Keratinocyte (primary cell): ENCODE measurements at regions not wholly inside any gene's neighbourhood (a gene's known extent, or its start where the extent isn't known, plus 50 kb on each side); places are given as distances from the start of the nearest gene placed in this dataset.

Experiments used
- EZH2 ChIP-seq: IDR thresholded peaks from one replicate; pipeline ENCODE4 v1.6.1; 2012; ENCODE audit warnings: inconsistent platforms, mild to moderate bottlenecking, low read length, moderate library complexity
- TF ChIP-seq, protein P1 (sequence below), 3 experiments: IDR thresholded peaks in 1 of 3; conservative IDR thresholded peaks in 1 of 3; optimal IDR thresholded peaks in 1 of 3; 2 replicates in 2 of 3; 3 replicates in 1 of 3; pipeline versions ENCODE3 to v1.5.1; 2011; ENCODE audit warnings: low read length in 3 of 3, mild to moderate bottlenecking in 3 of 3, moderate library complexity in 2 of 3, control low read depth in 1 of 3, inconsistent platforms in 1 of 3; ENCODE audit not compliant: insufficient read depth in 2 of 3; ENCODE audit errors: extremely low read depth in 1 of 3

DNA sequence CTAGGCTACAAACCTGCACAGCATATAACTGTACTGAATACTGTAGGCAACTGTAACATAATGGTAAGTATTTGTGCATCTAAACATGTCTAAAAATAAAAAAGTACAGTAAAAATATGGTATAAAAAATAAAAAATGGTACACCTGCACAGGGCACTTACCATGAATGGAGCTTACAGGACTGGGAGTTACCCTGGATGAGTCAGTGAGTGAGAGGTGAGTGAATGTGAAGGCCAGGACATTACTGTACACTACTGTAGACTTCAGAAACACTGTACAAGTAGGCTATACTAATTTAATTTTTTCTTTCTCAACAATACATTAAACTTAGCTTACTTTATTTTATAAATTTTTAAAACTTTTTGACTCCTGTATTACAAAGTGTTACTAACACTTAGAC, 265.3 kb downstream of the KLF13 start:
- TF ChIP-seq, protein P1, sequence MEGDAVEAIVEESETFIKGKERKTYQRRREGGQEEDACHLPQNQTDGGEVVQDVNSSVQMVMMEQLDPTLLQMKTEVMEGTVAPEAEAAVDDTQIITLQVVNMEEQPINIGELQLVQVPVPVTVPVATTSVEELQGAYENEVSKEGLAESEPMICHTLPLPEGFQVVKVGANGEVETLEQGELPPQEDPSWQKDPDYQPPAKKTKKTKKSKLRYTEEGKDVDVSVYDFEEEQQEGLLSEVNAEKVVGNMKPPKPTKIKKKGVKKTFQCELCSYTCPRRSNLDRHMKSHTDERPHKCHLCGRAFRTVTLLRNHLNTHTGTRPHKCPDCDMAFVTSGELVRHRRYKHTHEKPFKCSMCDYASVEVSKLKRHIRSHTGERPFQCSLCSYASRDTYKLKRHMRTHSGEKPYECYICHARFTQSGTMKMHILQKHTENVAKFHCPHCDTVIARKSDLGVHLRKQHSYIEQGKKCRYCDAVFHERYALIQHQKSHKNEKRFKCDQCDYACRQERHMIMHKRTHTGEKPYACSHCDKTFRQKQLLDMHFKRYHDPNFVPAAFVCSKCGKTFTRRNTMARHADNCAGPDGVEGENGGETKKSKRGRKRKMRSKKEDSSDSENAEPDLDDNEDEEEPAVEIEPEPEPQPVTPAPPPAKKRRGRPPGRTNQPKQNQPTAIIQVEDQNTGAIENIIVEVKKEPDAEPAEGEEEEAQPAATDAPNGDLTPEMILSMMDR (optimal IDR thresholded peaks at IDR 0.05 in 1 of 3, IDR thresholded peaks at IDR 0.05 in 1 of 3, conservative IDR thresholded peaks at IDR 0.05 in 1 of 3; ENCODE audit: extremely low read depth in 1 of 3, insufficient read depth in 2 of 3, low read length in 3 of 3) = no peak
- no peak for TF ChIP-seq EZH2
